Activated naive CD8-positive, alpha-beta T cell treated with anti-CD3 and anti-CD28 coated beads, Interleukin-2, amount 50 U/mL, for 16 hours (primary cell): ENCODE measurements at regions not wholly inside any gene's neighbourhood (a gene's known extent, or its start where the extent isn't known, plus 50 kb on each side); places are given as distances from the start of the nearest gene placed in this dataset.
"Not testable (repeated sequence)": the region's sequence is repeated elsewhere in the genome, so short reads cannot be mapped to it uniquely, and the experiment has no call there.

Experiments
- DNase-seq: peaks from one replicate; pipeline ENCODE4 v3.0.0-alpha.2; 2020; ENCODE audit warnings: low read depth, low spot score

DNA sequence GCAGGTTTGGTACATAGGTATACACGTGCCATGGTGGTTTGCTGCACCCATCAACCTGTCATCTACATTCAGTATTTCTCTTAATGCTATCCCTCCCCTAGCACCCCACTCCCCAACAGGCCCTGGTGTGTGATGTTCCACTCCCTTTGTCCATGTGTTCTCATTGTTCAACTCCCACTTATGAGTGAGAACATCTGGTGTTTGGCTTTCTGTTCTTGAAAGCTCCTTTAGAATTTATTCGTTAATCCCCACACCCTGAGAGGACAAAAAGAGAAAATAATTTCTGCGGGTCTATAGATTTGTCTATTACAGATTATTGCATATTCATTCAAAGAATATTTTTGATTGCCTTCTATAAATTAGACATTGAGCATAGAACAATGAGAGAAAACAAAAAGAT lies 455.5 kb downstream of the PLPP3 start:
- DNase-seq, result no peak

DNA sequence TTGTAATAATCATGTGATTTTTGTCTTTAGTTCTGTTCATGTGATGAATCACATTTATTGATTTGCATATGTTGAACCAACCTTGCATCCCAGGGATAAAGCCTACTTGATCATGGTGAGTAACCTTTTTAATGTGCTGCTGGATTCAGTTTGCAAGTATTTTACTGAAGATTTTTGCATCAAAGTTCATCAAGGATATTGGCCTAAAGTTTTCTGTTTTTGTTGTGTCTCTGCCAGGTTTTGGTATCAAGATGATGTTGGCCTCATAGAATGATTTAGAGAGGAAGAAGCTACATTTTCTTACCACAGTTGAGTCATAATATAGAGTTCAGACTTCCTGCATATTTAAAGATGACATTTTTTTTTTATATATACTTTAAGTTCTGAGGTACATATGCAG lies 455.9 kb downstream of the PLPP3 start:
- DNase-seq, result no peak

DNA sequence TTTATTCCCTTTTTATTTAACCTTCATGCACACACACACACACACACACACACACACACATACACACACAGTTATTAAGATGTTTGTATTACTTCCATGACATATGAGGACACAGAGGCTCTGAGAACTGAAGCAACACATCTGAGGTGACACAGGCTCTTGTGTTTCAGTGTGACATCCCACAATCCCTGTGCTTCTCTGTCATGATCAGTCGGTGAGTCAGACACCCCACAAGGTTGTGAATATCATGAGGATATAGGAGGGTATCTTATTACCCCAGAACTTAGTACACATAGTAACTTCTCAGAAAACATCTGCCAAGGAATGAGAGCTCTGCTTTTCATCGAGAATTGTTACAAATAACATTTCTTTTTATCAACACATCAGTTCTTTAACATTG lies 459.3 kb downstream of the PLPP3 start:
- DNase-seq, result no peak

DNA sequence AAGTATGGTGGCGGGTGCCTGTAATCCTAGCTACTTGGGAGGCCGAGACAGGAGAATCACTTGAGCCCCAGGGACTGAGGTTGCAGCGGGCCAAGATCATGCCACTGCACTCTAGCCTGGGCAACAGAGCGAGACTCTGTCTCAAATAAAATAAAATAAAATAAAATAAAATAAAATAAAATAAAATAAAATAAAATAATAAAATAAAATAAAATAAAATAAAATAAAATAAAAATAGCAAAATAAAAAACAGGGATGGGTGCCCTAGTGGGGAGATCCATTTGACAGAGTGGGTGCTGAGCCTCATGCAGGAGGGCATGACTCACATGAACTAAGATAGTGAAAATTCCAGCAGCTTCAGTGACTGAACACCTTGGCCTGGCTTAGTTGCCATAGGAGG lies 460.7 kb downstream of the PLPP3 start:
- not testable (repeated sequence) for DNase-seq

DNA sequence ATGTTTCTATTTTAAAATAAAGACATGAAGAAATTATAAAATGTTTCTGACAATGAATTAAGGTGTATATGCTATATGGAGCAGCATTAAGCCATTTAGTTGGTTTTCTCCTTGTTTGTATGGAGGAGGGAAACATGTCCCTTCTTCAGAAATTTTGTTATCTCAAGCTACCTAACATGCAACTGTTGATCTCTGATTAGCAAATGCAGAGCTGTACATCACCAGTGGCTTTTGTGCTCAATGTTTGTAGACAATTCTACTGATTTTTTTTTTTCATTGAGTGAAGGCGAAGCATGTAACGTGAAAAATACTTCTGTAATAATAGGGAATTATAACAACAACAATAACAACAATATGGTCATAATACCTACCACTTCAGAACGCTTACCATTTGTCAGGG lies 463.7 kb downstream of the PLPP3 start:
- DNase-seq, result no peak

DNA sequence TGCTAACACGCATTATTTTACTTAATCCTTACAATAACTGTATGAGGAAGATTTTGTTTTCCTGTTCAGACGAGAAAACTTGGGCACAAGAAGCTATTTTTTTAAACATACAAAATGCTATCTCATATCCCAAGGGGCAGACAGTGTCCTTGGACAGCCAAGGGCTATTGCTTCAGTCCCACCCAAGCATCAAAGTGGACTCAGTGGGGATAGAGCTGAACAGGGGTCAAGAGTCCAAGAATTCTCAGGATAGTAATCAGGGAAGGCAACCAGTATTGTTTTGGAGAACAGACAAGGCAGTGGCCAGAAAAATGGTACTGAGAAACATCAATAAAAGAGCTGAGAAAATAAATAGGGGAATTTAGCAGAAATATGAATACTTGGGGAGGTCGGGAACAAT lies 465.7 kb downstream of the PLPP3 start:
- no peak for DNase-seq

DNA sequence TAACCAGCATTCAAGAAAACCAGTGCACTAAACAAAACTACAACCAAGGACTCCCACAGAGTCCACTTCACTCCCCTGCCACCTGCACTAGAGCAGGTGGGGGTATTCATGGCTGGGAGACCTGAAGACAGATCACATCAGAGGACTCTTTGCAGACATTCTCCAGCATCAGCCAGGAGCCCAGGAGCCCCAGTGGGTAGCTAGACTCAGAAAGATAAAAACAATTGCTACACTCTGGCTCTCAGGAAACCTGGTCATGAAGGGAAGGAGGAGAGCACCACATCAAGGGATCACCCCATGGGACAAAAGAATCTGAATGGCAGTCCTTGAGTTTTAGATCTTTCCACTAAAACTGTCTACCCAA lies 472.1 kb downstream of the PLPP3 start:
- no peak for DNase-seq

DNA sequence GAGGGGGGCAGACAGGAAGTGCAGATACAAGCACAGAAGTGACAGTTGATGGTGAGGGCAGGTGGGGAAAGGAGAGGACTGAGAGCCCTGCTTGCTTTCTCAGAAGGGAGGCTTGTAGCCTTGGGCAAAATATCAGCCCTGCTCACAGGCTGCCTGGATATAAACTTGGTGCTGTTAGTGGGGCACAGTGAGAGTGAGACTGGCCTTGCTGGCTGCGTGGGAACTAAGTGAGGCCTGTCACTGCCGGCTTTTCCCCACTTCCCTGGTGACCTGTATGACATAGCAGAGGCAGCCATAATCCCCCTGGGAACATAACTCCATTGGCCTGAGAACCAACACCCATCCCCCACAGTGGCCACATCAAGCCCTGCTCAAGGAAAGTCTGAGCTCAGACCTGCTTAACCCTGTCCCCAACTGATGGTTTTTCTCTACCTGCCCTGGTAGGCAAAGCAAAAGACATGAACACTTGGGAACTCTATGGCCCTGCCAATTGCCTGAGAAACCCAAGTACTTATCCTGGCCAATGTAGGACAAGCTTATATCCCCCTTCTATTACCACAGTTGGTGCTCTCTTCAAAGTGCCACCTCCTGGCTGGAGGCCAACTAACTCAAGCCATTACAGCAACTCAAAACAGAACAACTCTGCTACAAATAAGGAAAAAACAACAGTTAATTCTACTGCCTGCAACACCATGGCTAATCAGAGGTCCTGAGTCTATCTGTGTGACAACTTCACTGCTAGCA lies 472.7 kb downstream of the PLPP3 start:
- DNase-seq, result no peak

DNA sequence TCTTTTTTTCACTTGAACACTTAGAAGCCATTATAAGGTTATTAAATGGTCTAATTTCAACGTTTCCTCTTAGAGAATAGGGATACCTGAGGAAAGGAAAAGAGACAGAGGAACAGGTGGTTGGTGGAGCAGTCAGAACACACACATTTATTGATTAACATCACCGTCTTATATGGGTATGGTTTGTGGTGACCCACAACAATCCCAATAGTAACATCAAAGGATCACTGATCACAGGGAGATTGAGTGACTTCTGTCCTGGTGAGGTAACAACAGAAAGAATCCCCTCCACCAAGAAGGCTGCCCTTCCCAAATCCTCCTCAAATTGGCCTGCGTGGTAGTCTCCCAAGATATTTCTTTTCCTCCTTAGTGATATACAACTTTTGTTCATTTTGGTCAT lies 474.0 kb downstream of the PLPP3 start:
- no peak for DNase-seq

DNA sequence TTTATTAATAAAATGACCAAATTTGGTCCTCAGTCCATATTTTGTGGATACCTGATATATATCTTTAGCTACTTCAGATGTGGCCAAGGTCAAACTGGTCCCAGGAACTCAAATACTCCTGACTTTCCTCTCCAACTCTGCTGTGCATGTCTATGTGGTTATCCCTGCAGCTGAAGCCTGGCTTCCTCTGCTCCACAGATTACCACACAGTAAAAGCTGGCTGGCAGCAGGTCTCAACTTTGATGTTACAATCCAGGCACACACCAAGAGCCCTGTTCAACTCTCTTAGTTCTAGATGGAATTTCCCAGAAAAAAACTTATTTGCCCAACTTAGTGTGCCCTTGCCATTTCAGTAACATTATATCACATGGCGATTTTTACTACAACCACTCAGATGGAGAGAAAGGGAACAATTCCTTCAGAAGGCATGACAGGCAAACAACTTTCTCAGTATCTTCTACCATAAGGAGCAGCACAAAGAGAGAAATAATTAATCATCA lies 479.5 kb downstream of the PLPP3 start:
- no peak for DNase-seq

DNA sequence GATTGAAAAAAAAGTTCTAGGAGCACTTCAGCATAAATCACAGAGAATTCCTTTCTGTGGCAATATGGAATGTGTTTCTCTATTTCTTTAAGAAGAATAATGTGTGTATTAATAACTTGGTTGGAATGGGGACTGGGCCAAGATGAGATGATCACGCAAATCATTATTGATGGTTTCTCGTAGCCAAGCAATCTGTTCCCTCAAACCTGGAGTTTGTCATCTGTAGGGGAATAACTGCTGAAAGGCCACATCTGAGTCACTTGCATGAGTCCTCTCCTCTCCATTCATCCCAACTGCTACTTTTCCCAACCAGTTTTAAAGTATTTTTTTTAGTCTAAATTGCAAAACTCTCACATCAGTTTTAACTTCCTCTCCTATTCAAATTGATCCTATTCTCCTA lies 480.4 kb downstream of the PLPP3 start:
- no peak for DNase-seq

DNA sequence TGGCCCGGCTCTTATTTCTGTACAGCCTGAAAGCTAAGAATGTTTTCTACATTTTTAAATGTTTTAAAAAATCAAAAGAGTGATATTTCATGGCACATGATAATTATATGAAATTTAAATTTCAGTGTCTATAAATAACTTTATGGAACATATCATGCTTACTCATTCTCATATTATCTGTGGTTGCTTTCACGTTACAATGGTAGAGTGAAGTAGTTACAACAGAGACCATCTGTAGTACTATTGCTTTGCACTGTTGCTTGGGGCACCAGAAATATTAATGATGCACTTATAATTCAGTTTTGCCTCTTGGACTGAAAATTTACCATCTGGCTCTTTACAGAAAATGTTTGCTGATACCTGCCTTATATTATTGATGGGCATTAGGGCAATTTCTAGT lies 481.6 kb downstream of the PLPP3 start:
- no peak for DNase-seq

DNA sequence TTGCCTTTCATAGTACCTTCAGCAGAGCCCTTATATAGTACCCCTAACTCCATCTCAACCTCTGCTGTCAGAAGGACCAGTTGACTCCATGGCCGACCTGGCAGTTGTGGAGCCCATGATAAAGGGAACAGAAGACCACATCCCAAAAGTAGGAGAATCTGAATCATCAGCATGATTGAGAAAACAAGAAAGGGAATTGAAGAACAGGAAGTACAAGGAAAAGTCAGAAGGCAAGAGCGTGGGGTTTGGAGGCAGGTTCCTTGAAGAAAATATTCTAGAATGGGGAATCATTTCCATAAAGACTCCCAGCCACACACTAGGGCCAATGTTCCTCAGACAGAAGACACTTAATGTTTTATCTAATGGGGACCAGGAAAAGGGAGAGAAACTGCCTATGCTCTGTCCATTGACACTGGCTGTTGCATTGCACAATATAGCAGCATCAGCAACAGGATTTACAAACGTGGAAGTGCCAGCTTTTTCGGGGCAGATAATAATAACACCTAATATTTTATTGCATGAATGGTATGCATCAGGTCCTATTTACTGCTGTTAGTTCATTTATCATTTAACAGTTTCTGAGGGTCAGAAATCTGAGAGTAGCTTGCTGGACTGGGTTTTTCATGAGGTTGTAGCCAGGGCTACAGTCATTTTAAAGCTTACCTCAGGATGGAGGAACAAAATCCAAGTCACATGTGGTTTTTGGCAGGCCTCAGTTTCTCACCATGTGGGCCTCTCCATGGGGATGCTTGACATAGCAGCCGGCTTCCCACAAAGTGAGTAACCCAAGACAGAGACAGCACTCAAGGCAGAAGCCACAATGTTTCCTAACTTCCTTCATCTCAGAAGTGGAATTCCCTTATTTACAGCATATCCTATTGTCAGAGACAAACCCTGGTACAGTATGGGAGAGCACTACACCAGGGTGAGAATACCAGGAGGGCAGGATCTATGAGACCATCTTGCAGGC lies 483.4 kb downstream of the PLPP3 start:
- DNase-seq, result no peak

DNA sequence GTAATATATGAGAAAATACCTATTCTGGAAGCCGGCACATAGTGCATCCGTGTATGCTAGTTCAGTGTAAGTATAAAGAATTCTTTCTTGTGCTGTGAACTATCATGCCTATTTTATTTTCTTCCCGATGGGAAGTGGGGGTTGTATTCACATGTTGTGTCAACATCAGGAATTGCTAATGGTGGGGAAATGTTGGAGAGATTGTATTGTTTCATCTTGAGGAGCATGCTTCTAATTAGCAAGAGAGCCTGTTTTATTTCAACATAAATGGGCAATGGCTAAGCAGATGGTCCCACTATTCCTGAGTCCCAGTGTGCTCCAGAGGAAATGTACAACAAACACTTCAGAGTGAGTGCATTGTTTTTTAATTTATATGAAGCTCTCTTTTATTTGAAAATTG lies 485.2 kb downstream of the PLPP3 start:
- DNase-seq, result no peak

DNA sequence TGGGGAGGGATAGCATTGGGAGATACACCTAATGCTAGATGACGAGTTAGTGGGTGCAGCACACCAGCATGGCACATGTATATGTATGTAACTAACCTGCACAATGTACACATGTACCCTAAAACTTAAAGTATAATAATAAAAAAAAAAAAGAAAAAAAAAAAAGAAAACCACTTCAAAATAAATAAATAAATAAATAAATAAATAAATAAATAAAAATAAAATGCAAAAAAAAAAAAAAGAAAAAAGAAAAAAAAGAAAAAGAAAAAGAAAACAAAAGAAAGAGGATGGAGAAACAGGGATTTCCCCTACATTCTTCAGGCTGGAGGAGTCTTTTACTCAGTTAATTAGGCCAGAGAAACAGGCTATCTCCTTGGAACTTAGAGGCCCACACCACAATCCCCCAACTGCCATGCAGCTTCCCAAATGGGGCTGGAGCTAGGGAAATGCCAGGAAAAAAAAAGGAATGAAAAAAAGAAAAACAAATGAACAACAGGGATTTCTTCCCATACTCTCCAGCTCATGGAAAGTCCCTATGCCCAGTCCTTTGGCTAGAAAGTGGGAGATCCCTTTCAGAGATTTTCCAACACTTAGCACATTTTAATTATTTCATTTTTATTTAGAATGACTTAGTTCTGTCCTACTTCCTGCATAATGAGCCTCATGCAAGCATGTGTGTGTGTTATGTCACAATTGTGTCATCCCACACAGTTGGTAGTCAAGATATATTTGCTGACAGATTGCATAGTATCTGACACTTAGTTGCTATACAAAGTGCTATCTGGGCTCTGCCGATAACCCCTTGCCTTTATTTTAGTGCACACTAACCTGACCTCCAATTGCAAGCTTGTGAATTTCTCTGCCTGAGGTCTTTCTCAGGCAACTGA lies 486.4 kb downstream of the PLPP3 start:
- DNase-seq, result no peak

DNA sequence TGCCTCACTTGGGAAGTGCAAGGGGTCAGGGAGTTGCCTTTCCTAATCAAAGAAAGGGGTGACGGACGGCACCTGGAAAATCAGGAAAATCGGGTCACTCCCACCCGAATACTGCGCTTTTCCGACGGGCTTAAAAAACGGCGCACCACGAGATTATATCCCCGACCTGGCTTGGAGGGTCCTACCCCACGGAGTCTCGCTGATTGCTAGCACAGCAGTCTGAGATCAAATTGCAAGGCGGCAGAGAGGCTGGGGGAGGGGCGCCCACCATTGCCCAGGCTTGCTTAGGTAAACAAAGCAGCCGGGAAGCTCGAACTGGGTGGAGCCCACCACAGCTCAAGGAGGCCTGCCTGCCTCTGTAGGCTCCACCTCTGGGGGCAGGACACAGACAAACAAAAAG lies 489.5 kb downstream of the PLPP3 start:
- not testable (repeated sequence) for DNase-seq

DNA sequence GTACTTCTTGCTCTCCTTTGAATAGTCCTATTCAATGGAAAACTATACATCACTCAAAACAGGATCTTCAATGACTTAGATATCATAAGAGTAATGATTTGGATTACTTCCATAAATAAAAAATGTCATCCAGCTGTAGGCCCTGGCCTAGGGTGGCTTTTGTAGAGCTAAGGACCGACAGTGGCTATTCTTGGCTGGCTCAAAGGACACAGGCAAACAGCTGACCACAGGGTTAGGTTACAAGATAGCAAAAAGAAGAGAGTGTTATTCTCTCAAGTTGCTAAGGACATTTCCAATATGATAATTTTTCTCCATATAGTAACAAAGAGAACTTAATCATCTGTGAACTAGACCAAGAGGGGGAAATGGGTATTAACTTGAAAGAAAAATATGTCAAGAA lies 495.1 kb downstream of the PLPP3 start:
- no peak for DNase-seq

DNA sequence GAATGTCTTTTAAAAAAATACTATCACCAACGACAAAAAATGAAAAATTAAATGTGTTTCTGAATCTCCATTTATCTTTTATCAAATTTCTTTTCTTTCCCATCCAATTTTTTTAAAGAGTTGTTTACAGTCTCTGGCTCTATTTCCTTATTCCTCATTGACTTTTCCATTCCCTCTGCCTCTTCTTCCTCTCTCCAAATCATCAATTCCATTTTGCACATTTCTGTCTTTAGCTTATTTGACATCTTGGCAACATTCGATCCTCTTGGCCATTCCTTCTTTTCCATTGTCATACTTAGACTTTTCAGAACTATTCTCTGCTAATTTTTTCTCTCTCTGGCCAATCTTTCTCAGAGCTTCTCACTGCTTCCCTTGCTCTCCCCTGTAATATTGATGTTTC lies 497.6 kb downstream of the PLPP3 start:
- DNase-seq, result no peak

DNA sequence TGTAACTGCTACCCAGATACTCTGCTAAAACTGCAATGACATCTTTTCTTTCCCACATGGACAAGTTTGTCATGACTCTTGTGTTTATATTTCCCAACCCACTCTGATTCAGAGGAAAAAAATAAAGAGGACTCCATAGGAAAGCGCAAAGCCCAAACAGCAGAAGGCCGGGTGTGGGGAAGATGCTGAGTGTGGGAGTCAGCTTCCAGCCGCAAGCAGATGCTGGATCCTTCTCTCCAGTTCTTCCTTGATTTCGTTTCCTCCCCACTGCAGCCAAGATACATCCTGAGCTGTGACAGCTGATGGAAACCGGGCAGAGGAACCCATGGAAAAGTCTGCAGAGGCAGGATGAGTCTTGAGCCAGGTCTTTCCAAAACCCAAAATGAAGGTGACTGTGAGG lies 498.2 kb downstream of the PLPP3 start:
- no peak for DNase-seq

DNA sequence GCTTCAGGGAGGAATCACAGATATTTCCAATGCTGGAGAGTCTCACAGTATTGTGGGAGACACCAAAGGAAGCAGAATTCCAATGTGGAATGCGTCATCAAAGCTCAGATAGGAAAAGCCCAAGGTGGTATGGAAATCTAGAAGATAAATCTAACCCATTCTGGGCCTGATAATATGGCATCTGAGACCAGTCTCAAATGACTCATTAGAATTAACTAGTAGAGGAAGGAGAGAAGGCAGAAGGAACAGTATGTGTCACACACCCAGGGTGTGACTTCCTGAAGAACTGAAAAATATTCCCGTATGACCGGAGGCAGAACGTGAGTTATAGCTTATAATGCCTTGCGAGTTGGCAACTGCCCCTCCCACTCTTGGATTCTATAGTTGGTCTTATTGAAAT lies 499.2 kb downstream of the PLPP3 start:
- DNase-seq, result no peak

DNA sequence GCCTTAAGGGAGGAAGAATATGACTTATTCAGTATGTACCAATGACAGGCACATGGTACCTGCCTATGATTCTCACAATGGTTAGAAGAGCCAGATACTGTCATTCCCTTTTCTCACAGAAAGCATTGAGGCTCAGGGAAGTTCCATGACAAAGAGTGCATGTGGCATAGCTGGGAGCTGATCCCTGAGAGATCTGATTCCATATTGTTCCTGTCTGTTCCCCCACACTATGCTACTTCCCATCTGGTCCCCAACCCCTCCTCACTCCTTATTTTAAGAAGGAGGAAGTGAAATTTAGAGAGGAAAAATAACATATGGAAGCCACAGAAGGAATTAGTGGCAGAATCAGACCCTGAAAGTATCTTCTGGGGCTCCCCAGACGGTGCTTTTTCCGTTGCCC lies 500.0 kb downstream of the PLPP3 start:
- DNase-seq, result no peak

DNA sequence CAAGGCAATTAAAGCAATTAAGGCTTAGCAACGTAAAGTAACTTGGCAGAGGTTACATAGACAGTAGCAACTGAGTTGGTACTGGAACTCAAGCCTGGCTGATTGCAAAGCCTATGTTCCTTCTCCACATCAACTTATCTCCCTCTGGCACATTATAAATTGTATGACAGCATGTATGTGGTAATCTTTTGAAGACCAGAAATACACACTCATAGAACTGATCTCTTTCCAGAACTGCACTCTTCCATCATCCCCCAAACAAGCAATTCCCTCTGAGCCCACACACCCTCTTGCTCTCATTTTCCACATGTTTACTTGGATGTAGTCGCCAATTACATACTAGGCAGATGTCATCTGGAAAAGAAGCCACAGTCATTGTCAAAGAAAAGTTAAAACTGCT lies 502.2 kb downstream of the PLPP3 start:
- no peak for DNase-seq
